H9 (cell line): ENCODE measurements at regions not wholly inside any gene's neighbourhood (a gene's known extent, or its start where the extent isn't known, plus 50 kb on each side); places are given as distances from the start of the nearest gene placed in this dataset.

ENCODE experiments used
- DNase-seq: peaks from one replicate; pipeline ENCODE4 v3.0.0-alpha.2; 2017
- H2AFZ ChIP-seq: one replicate; pipeline ENCODE4 v1.6.1; 2013; ENCODE audit warnings: mild to moderate bottlenecking, low read length, control low read depth, moderate library complexity
- H2AK5ac ChIP-seq: 2 replicates; pipeline ENCODE4 v1.6.1; 2013; ENCODE audit warnings: low read length, control low read depth, mixed read lengths; ENCODE audit not compliant: insufficient read length
- H2BK120ac ChIP-seq: one replicate; pipeline ENCODE4 v1.6.1; 2013; ENCODE audit warnings: low read depth, mild to moderate bottlenecking, low read length, control low read depth, inconsistent platforms; ENCODE audit not compliant: poor library complexity, severe bottlenecking
- H2BK12ac ChIP-seq: 2 replicates; pipeline ENCODE4 v1.6.1; 2013; ENCODE audit warnings: low read length, control low read depth, mixed read lengths, low read depth; ENCODE audit not compliant: insufficient read length
- H2BK15ac ChIP-seq: 2 replicates; pipeline ENCODE4 v1.6.1; 2013; ENCODE audit warnings: low read depth, low read length, control low read depth
- H2BK20ac ChIP-seq: one replicate; pipeline ENCODE4 v1.6.1; 2013; ENCODE audit warnings: low read depth, mild to moderate bottlenecking, low read length, control low read depth, inconsistent platforms; ENCODE audit not compliant: poor library complexity, severe bottlenecking
- H2BK5ac ChIP-seq: 2 replicates; pipeline ENCODE4 v1.6.1; 2013; ENCODE audit warnings: low read length, control low read depth, mixed read lengths; ENCODE audit not compliant: insufficient read length
- H3K14ac ChIP-seq: 2 replicates; pipeline ENCODE4 v1.6.1; 2013; ENCODE audit warnings: low read length, control low read depth; ENCODE audit not compliant: insufficient read depth
- H3K18ac ChIP-seq: 2 replicates; pipeline ENCODE4 v1.6.1; 2013; ENCODE audit warnings: low read depth, mild to moderate bottlenecking, mixed read lengths, low read length, control low read depth; ENCODE audit not compliant: insufficient read length
- H3K23ac ChIP-seq: 2 replicates; pipeline ENCODE4 v1.6.1; 2013; ENCODE audit warnings: low read length, control low read depth, mixed read lengths, low read depth; ENCODE audit not compliant: insufficient read length
- H3K23me2 ChIP-seq: 2 replicates; pipeline ENCODE4 v1.6.1; 2013; ENCODE audit warnings: low read depth, mild to moderate bottlenecking, mixed read lengths, low read length, control low read depth; ENCODE audit not compliant: insufficient read length, poor library complexity, severe bottlenecking
- H3K27ac ChIP-seq: 2 replicates; pipeline ENCODE4 v1.5.1; 2013; ENCODE audit warnings: low read length, control low read depth, mixed read lengths, low read depth; ENCODE audit not compliant: insufficient read length
- H3K27me3 ChIP-seq: 2 replicates; pipeline ENCODE4 v1.6.1; 2013; ENCODE audit warnings: low read length, control low read depth, inconsistent platforms; ENCODE audit not compliant: insufficient read depth
- H3K4ac ChIP-seq: 2 replicates; pipeline ENCODE4 v1.6.1; 2013; ENCODE audit warnings: low read depth, mild to moderate bottlenecking, control low read depth, inconsistent platforms, low read length, moderate library complexity
- H3K4me1 ChIP-seq: 2 replicates; pipeline ENCODE4 v1.6.1; 2013; ENCODE audit warnings: low read length, control low read depth, inconsistent platforms; ENCODE audit not compliant: insufficient read depth
- H3K4me2 ChIP-seq: 2 replicates; pipeline ENCODE4 v1.6.1; 2013; ENCODE audit warnings: low read length, control low read depth, mixed read lengths; ENCODE audit not compliant: insufficient read length, insufficient read depth
- H3K56ac ChIP-seq: 2 replicates; pipeline ENCODE4 v1.6.1; 2013; ENCODE audit warnings: low read depth, mild to moderate bottlenecking, mixed read lengths, low read length, control low read depth; ENCODE audit not compliant: insufficient read length
- H3K79me1 ChIP-seq: 2 replicates; pipeline ENCODE4 v1.6.1; 2013; ENCODE audit warnings: low read depth, mild to moderate bottlenecking, moderate library complexity, low read length, control low read depth, inconsistent platforms; ENCODE audit not compliant: insufficient read depth, poor library complexity, severe bottlenecking
- H3K79me2 ChIP-seq: 2 replicates; pipeline ENCODE4 v1.6.1; 2013; ENCODE audit warnings: low read length, control low read depth, inconsistent platforms; ENCODE audit not compliant: insufficient read depth
- H3K9ac ChIP-seq: 2 replicates; pipeline ENCODE4 v1.6.1; 2013; ENCODE audit warnings: low read length, control low read depth, mixed read lengths; ENCODE audit not compliant: insufficient read length; ENCODE audit errors: extremely low read depth
- H3K9me3 ChIP-seq: one replicate; pipeline ENCODE4 v1.6.1; 2013; ENCODE audit warnings: low read depth, low read length, inconsistent platforms; ENCODE audit not compliant: control insufficient read depth
- H3T11ph ChIP-seq: one replicate; pipeline ENCODE4 v1.6.1; 2013; ENCODE audit warnings: mild to moderate bottlenecking, low read length, control low read depth, inconsistent platforms
- H4K20me1 ChIP-seq: one replicate; pipeline ENCODE4 v1.6.1; 2013; ENCODE audit not compliant: control insufficient read depth, insufficient read length, insufficient read depth
- H4K5ac ChIP-seq: 2 replicates; pipeline ENCODE4 v1.6.1; 2013; ENCODE audit warnings: low read depth, mild to moderate bottlenecking, mixed read lengths, low read length, control low read depth; ENCODE audit not compliant: insufficient read length
- H4K8ac ChIP-seq: replicated peaks from 2 replicates; pipeline ENCODE4 v1.6.1; 2013; ENCODE audit warnings: low read length, control low read depth, mixed read lengths, low read depth; ENCODE audit not compliant: insufficient read length
- H4K91ac ChIP-seq: 2 replicates; pipeline ENCODE4 v1.6.1; 2013; ENCODE audit warnings: low read depth, mild to moderate bottlenecking, moderate library complexity, mixed read lengths, low read length, control low read depth; ENCODE audit not compliant: insufficient read length
- H3K27ac Mint-ChIP-seq, 3 experiments: 2 replicates in 2 of 3; 3 replicates in 1 of 3; pipeline ENCODE4 v1.8.0; 2020 to 2021; ENCODE audit warnings: mixed read lengths in 3 of 3, mild to moderate bottlenecking in 1 of 3, moderate library complexity in 1 of 3
- H3K27me3 Mint-ChIP-seq: 2 replicates; pipeline ENCODE4 v1.8.0; 2021; ENCODE audit warnings: low read depth, mild to moderate bottlenecking, moderate library complexity, mixed read lengths
- H3K36me3 Mint-ChIP-seq, 3 experiments: 2 replicates in 2 of 3; 3 replicates in 1 of 3; pipeline ENCODE4 v1.8.0; 2020 to 2021; ENCODE audit warnings: low read depth in 3 of 3, mixed read lengths in 3 of 3; ENCODE audit not compliant: insufficient read depth in 1 of 3
- H3K4me1 Mint-ChIP-seq, 2 experiments: 2 replicates each; pipeline ENCODE4 v1.8.0; 2020; ENCODE audit warnings: mixed read lengths in 2 of 2
- H3K4me3 Mint-ChIP-seq, 2 experiments: 2 replicates in 1 of 2; 3 replicates in 1 of 2; pipeline ENCODE4 v1.8.0; 2020 to 2021; ENCODE audit warnings: mild to moderate bottlenecking in 2 of 2, mixed read lengths in 2 of 2, moderate library complexity in 1 of 2
- H3K9me3 Mint-ChIP-seq, 2 experiments: 2 replicates in 1 of 2; 3 replicates in 1 of 2; pipeline ENCODE4 v1.8.0; 2020; ENCODE audit warnings: mild to moderate bottlenecking in 2 of 2, mixed read lengths in 2 of 2, moderate library complexity in 1 of 2
- WGBS: extraction: QIAGEN DNeasy Blood & Tissue Kit; methylation state at CpG from one replicate; pipeline ENCODE4 v1.1.7; 2013; ENCODE audit warnings: missing lambda C conversion rate, low lambda C conversion rate, mixed read lengths; ENCODE audit not compliant: insufficient read length; ENCODE audit errors: extremely low coverage; 5-methylcytosine and 5-hydroxymethylcytosine counted together
- TF ChIP-seq, protein P1 (sequence below): fragments of 200-600 bp; sonication (generic); conservative IDR thresholded peaks from 3 replicates; pipeline ENCODE4 v1.8.0; 2021; ENCODE audit warnings: antibody characterized with exemption, mild to moderate bottlenecking

DNA sequence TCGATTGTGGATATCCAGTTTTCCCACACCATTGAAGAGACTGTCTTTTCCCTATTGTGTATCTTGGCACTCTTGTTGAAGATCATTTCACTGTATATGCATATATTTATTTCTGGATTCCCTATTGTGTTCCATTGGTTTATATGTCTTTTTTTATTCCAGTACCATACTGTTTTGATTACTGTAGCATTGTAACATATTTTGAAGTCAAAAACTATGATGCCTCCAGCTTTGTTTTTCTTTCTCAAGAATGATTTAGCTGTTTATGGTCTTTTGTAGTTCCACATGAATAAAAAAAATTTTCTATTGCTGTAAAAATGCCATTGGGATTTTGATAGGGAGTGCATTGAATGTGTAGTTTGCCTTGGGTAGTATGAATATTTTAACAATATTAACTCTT is 128.1 kb upstream of the SLC38A2 start:
- Mint-ChIP-seq H3K27ac (no peak overlapping the region), H3K4me3 (no peak overlapping the region), H3K4me1 (no peaks in the 10 kb centered on the region), H3K36me3 (peaks cover 16 to 21% (median 18%) of the 10 kb centered on the region in 3 experiments; a peak in 6 of 7 replicates), H3K27me3 (no peaks in the 10 kb centered on the region), H3K9me3 (peaks cover 19 to 33% of the 10 kb centered on the region in 2 experiments)
- Histone ChIP-seq H4K8ac (no peak overlapping the region), H3K4me2 (no peak overlapping the region), H3K56ac (no peak overlapping the region), H3K4me1 (no peaks in the 10 kb centered on the region), H4K5ac (no peak overlapping the region), H3K79me1 (no peaks in the 10 kb centered on the region), H3K9me3 (peaks cover 2% of the 10 kb centered on the region), H3K23ac (no peak overlapping the region), H2AK5ac (no peak overlapping the region), H3K23me2 (no peaks in the 10 kb centered on the region), H3K14ac (no peak overlapping the region), H2AFZ (no peak overlapping the region), H2BK20ac (no peak overlapping the region), H2BK12ac (no peak overlapping the region), H2BK5ac (no peak overlapping the region), H3K27me3 (no peaks in the 10 kb centered on the region), H3K9ac (no peak overlapping the region), H3K4ac (no peak overlapping the region), H3K79me2 (no peaks in the 10 kb centered on the region), H2BK15ac (no peak overlapping the region), H4K91ac (no peak overlapping the region), H2BK120ac (no peak overlapping the region), H4K20me1 (no peaks in the 10 kb centered on the region), H3T11ph (no peak overlapping the region), H3K27ac (no peak overlapping the region), H3K18ac (no peak overlapping the region)
- TF ChIP-seq, protein P1, sequence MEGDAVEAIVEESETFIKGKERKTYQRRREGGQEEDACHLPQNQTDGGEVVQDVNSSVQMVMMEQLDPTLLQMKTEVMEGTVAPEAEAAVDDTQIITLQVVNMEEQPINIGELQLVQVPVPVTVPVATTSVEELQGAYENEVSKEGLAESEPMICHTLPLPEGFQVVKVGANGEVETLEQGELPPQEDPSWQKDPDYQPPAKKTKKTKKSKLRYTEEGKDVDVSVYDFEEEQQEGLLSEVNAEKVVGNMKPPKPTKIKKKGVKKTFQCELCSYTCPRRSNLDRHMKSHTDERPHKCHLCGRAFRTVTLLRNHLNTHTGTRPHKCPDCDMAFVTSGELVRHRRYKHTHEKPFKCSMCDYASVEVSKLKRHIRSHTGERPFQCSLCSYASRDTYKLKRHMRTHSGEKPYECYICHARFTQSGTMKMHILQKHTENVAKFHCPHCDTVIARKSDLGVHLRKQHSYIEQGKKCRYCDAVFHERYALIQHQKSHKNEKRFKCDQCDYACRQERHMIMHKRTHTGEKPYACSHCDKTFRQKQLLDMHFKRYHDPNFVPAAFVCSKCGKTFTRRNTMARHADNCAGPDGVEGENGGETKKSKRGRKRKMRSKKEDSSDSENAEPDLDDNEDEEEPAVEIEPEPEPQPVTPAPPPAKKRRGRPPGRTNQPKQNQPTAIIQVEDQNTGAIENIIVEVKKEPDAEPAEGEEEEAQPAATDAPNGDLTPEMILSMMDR = no peak
- DNase-seq = no peak
- WGBS = no CpG with 5 or more reads among the region's 1 CpG
